ENCODE measurements at regions not wholly inside any gene's neighbourhood (a gene's known extent, or its start where the extent isn't known, plus 50 kb on each side); places are given as distances from the start of the nearest gene placed in this dataset.

DNA sequence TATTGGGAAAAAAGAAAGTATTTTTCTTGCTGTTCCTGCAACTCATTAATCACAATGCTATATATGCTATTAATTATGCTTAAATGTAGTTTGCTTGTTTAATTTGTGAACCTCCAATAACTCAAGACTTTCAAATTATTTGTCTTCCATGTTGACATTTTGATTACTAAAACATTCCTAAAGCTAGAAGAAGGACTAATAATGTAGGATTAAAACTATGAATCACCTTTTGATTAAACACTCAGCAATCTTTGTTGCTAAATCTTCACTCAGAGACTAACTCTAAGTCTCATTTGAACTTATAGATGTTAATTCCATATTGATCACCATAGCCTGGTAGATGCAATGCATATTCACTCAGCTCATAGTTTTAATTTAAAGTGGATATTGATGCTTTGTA, 524.6 kb upstream of the ZEB2 start:
- Histone ChIP-seq H3K9me2 (ENCODE audit: insufficient read depth) (no peaks in the 10 kb centered on the region), H3K4me3 (replicated peaks in 1 of 2; ENCODE audit: low read depth in 1 of 2, low read length in 2 of 2) (no peak overlapping the region), H3K36me3 (ENCODE audit: control insufficient read depth in 1 of 2, insufficient read depth in 2 of 2, low read length in 2 of 2) (no peaks in the 10 kb centered on the region), H3K27me3 (ENCODE audit: insufficient read depth, low read length) (no peaks in the 10 kb centered on the region), H3K9ac (ENCODE audit: low read length) (no peak overlapping the region), H3K79me2 (ENCODE audit: insufficient read depth, low read length) (no peaks in the 10 kb centered on the region), H3K27ac (ENCODE audit: low read depth, low read length) (no peak overlapping the region), H2AFZ (ENCODE audit: low read depth, low read length, poor library complexity, severe bottlenecking) (no peak overlapping the region), H4K20me1 (ENCODE audit: insufficient read depth) (no peaks in the 10 kb centered on the region), H3K9me3 (ENCODE audit: control insufficient read depth in 1 of 2, insufficient read depth in 1 of 2, low read depth in 1 of 2, low read length in 2 of 2) (no peaks in the 10 kb centered on the region), H3K4me2 (ENCODE audit: low read length) (no peak overlapping the region), H3K4me1 (ENCODE audit: control insufficient read depth in 1 of 2, insufficient read depth in 2 of 2, low read length in 2 of 2) (no peaks in the 10 kb centered on the region)
- ChIA-PET POLR2A (interaction anchor here (0.9 kb wide), 1 partner anchor 9 kb away, joined by 3 read pairs; no protein-coding TSS in a partner anchor), CTCF (no interaction called here), RAD21 (ENCODE audit: low non-redundant PET in 1 of 2, low total read pairs in 2 of 2, uncharacterized antibody in 2 of 2, unreplicated experiment in 2 of 2) (no interaction called here)
- no peak for TF ChIP-seq POLR2AphosphoS5 (IDR thresholded peaks at IDR 0.05; ENCODE audit: low read depth, low read length)
- TF ChIP-seq, protein P1, sequence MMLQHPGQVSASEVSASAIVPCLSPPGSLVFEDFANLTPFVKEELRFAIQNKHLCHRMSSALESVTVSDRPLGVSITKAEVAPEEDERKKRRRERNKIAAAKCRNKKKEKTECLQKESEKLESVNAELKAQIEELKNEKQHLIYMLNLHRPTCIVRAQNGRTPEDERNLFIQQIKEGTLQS (IDR thresholded peaks at IDR 0.05) = no peak
- no peak for TF ChIP-seq ZNF274 (IDR thresholded peaks at IDR 0.05; ENCODE audit: low read depth, low read length)
- no peak for TF ChIP-seq POLR2A (IDR thresholded peaks at IDR 0.05; ENCODE audit: borderline replicate concordance, extremely low read depth, insufficient read depth, insufficient read length)
- TF ChIP-seq ZFX (IDR thresholded peaks at IDR 0.05) = no peak
- no peak for TF ChIP-seq SP1 (IDR thresholded peaks at IDR 0.05; ENCODE audit: low read depth)
- no peak for TF ChIP-seq RAD21 (IDR thresholded peaks at IDR 0.05; ENCODE audit: low read depth)
- TF ChIP-seq ZBTB33 (IDR thresholded peaks at IDR 0.05; ENCODE audit: extremely low read depth, insufficient replicate concordance, low read length) = no peak
- no peak for TF ChIP-seq MAX (IDR thresholded peaks at IDR 0.05)
- TF ChIP-seq FOSL1 (IDR thresholded peaks at IDR 0.05; ENCODE audit: low read depth) = no peak
- TF ChIP-seq YY1 (IDR thresholded peaks at IDR 0.05; ENCODE audit: extremely low read depth, insufficient replicate concordance, low read depth, low read length) = no peak
- no peak for TF ChIP-seq REST (IDR thresholded peaks at IDR 0.05; ENCODE audit: low read depth)
- TF ChIP-seq TCF7L2 (IDR thresholded peaks at IDR 0.05; ENCODE audit: borderline replicate concordance, extremely low read depth, insufficient read depth, insufficient read length) = no peak
- TF ChIP-seq JUND (IDR thresholded peaks at IDR 0.05) = no peak
- no peak for TF ChIP-seq EZH2phosphoT487 (IDR thresholded peaks at IDR 0.05; ENCODE audit: borderline replicate concordance)
- intact Hi-C loops (cut with micrococcal nuclease) = no loop called here
- DNase-seq (ENCODE audit: low read depth, low spot score) (no peak), ATAC-seq (no peak)
- BruUV-seq (replicated peaks) = no TSS peak
